ENCODE measurements at regions not wholly inside any gene's neighbourhood (a gene's known extent, or its start where the extent isn't known, plus 50 kb on each side); places are given as distances from the start of the nearest gene placed in this dataset.

DNA sequence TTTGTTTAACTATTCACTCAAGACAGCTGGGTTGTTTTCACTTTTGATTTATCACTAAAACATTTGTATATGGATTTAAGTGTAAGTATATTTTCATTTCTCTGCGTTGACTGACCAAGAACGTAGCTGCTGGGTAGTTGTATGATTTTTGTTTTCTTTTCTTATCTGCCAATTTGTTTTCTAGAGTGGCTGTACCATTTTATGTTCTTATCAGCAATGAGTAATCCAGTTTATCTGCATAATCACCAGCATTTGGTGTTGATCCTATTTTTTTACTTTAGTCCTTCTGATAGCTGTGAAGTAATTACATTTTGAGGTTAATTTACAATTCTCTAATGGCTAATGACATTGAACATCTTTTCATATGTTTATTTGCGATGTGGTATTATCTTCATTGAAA is 1178.4 kb upstream of the TMEFF2 start:
- TF ChIP-seq, protein P1, sequence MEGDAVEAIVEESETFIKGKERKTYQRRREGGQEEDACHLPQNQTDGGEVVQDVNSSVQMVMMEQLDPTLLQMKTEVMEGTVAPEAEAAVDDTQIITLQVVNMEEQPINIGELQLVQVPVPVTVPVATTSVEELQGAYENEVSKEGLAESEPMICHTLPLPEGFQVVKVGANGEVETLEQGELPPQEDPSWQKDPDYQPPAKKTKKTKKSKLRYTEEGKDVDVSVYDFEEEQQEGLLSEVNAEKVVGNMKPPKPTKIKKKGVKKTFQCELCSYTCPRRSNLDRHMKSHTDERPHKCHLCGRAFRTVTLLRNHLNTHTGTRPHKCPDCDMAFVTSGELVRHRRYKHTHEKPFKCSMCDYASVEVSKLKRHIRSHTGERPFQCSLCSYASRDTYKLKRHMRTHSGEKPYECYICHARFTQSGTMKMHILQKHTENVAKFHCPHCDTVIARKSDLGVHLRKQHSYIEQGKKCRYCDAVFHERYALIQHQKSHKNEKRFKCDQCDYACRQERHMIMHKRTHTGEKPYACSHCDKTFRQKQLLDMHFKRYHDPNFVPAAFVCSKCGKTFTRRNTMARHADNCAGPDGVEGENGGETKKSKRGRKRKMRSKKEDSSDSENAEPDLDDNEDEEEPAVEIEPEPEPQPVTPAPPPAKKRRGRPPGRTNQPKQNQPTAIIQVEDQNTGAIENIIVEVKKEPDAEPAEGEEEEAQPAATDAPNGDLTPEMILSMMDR (IDR thresholded peaks at IDR 0.05): no peak
- TF ChIP-seq POLR2AphosphoS5 (IDR thresholded peaks at IDR 0.05) (no peak), POLR2A (IDR thresholded peaks at IDR 0.05) (no peak), EP300 (IDR thresholded peaks at IDR 0.05) (no peak)

Measured in sigmoid colon (tissue), 4 donors.